Fibroblast of mammary gland (primary cell): ENCODE measurements at regions not wholly inside any gene's neighbourhood (a gene's known extent, or its start where the extent isn't known, plus 50 kb on each side); places are given as distances from the start of the nearest gene placed in this dataset.

Experiments
- DNase-seq: peaks from one replicate; pipeline ENCODE4 v3.0.0-alpha.2; 2010; ENCODE audit warnings: low read depth
- H3K4me3 ChIP-seq: 2 replicates; pipeline ENCODE4 v1.5.1; 2011; ENCODE audit warnings: low read depth, mild to moderate bottlenecking, low read length, moderate library complexity; ENCODE audit not compliant: control insufficient read depth
- TF ChIP-seq, protein P1 (sequence below): conservative IDR thresholded peaks from 2 replicates; pipeline ENCODE4 v1.5.1; 2011; ENCODE audit warnings: low read depth, low read length, inconsistent platforms; ENCODE audit not compliant: control insufficient read depth, insufficient read depth

DNA sequence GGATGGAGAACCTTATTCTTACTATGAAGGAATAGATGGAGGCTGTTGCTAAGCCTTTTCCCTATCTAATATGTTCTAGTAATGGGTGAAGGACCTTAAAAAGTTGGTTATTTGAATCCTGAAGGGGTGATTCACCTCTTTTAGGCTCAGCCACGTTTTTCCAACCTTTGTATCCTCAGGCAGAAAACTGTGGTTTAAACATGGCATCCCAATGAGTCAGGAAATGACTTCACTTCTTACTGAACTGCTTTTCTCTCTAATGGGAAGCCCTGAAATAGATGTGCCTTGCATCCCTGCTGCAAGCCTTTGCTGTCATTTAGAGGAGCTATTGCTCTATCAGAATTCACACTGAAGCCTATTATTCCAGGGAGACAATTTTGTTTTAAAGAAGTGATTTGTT is 191.0 kb upstream of the ARX start:
- no peak for DNase-seq
- TF ChIP-seq, protein P1, sequence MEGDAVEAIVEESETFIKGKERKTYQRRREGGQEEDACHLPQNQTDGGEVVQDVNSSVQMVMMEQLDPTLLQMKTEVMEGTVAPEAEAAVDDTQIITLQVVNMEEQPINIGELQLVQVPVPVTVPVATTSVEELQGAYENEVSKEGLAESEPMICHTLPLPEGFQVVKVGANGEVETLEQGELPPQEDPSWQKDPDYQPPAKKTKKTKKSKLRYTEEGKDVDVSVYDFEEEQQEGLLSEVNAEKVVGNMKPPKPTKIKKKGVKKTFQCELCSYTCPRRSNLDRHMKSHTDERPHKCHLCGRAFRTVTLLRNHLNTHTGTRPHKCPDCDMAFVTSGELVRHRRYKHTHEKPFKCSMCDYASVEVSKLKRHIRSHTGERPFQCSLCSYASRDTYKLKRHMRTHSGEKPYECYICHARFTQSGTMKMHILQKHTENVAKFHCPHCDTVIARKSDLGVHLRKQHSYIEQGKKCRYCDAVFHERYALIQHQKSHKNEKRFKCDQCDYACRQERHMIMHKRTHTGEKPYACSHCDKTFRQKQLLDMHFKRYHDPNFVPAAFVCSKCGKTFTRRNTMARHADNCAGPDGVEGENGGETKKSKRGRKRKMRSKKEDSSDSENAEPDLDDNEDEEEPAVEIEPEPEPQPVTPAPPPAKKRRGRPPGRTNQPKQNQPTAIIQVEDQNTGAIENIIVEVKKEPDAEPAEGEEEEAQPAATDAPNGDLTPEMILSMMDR: no peak

DNA sequence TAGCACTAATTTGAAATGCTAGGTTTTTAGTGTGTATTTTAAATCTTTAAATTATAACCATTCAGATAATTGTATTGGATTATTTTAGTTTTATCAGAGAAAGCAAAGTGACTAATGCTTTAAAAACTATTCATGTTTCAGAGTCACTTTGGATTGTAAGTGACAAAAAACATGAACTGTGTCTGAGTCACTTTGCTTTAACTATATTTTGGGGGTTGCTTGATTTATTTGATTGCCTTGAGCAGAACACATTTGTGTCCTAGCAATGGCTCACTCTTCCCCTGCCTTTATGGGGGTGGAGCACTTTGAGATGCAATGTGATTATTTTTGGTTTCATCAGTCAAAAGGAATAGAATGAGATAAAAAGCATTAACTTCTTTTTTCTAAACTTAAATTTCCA is 188.4 kb upstream of the ARX start:
- DNase-seq: no peak

More for the DNA sequence above, 191.0 kb upstream of the ARX start:
- no peak overlapping the region for H3K4me3 ChIP-seq

GRCh38 chrX:25202827-25203226 is 187.1 kb upstream of the ARX start:
- TF ChIP-seq, protein P1: no peak
- no peak for DNase-seq
- H3K4me3 ChIP-seq: no peak overlapping the region

More for the DNA sequence above, 188.4 kb upstream of the ARX start:
- TF ChIP-seq, protein P1: no peak
- H3K4me3 ChIP-seq: no peak overlapping the region

DNA sequence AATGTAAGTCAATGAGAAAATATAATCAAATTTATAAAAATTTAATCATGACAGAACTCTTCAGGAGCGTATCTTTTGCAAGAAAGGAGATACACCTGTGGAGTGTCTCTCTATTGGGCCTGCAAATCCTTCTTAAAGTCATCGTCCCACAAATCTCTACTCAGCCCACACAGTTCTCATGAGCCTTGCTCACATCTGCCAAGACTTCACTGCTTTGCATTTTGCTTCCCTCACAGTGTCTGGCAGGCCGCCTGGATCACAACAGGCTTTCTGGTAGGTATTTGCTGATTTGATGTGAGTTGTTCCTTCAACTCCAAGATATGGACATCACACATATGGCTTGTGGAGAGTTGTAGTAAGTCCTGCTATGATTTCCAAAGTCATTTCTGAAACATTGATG is 183.1 kb upstream of the ARX start:
- TF ChIP-seq, protein P1: no peak
- no peak overlapping the region for H3K4me3 ChIP-seq
- no peak for DNase-seq

GRCh38 chrX:25198253-25198652 is 182.5 kb upstream of the ARX start:
- TF ChIP-seq, protein P1: no peak
- DNase-seq: no peak
- H3K4me3 ChIP-seq: no peak overlapping the region

DNA sequence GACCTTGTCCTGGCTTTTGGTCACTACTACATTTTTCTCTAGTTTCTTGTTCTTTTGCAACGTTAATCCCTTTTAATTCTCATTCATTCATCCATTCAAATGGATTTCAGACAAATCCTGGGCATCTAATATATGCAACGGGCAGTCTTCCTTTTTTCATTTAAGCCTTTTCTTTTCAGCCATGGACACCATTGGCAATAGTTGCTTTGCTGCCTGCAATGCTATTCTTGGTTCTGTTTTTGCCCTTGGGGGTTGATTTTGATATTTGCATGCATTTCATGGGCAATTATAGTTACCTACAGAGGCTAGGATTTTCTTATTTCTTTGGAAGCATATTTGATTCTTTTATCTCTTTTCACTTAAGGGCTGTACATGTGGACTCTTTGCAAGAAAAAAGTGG is 180.5 kb upstream of the ARX start:
- no peak for DNase-seq
- no peak overlapping the region for H3K4me3 ChIP-seq
- TF ChIP-seq, protein P1: no peak

GRCh38 chrX:25191403-25191802 is 175.6 kb upstream of the ARX start:
- no peak for DNase-seq
- no peak overlapping the region for H3K4me3 ChIP-seq
- TF ChIP-seq, protein P1: no peak
